IMR-90 (cell line): ENCODE measurements at regions not wholly inside any gene's neighbourhood (a gene's known extent, or its start where the extent isn't known, plus 50 kb on each side); places are given as distances from the start of the nearest gene placed in this dataset.

Experiments
- ATAC-seq: fragments of 200-7000 bp; cut with Tn5 transposase; 2 replicates; pipeline ENCODE4 v1.9.1; 2020; ENCODE audit warnings: low read depth, mild to moderate bottlenecking, moderate library complexity
- BruUV-seq: library from RNA; stranded (reverse); fragments of 400-500 nt; replicated peaks from 2 replicates; lab custom pipeline; 2021; lab: Mats Ljungman, UMichigan
- CTCF ChIA-PET: fragments of 300-600 bp; formaldehyde crosslinking; extraction: SDS; loops from one replicate; lab custom pipeline; 2021; ENCODE audit warnings: antibody characterized with exemption; lab: Yijun Ruan, JAX
- POLR2A ChIA-PET: fragments of 300-600 bp; sonication (Branson Sonifier 250); formaldehyde crosslinking; loops from one replicate; lab custom pipeline; 2022; ENCODE audit warnings: antibody characterized with exemption; ENCODE audit not compliant: unreplicated experiment; lab: Charles Lee
- DNase-seq: peaks from one replicate; pipeline ENCODE4 v3.0.0; 2013
- H2AFZ ChIP-seq: replicated peaks from 2 replicates; pipeline ENCODE3; 2013; ENCODE audit warnings: low read length, mild to moderate bottlenecking; ENCODE audit not compliant: poor library complexity
- H2AK5ac ChIP-seq: 2 replicates; pipeline ENCODE4 v1.6.1; 2013; ENCODE audit warnings: low read depth, low read length, inconsistent platforms
- H2AK9ac ChIP-seq: replicated peaks from 2 replicates; pipeline ENCODE3; 2013; ENCODE audit warnings: mild to moderate bottlenecking, low read depth, low read length, moderate library complexity; ENCODE audit not compliant: poor library complexity
- H2BK120ac ChIP-seq: 2 replicates; pipeline ENCODE4 v1.6.1; 2013; ENCODE audit warnings: low read depth, low read length, inconsistent platforms
- H2BK15ac ChIP-seq: 3 replicates; pipeline ENCODE4 v1.6.1; 2013; ENCODE audit warnings: low read depth, low read length, inconsistent platforms
- H2BK20ac ChIP-seq: 2 replicates; pipeline ENCODE4 v1.6.1; 2013; ENCODE audit warnings: low read depth, mild to moderate bottlenecking, inconsistent platforms, low read length, moderate library complexity
- H2BK5ac ChIP-seq: 2 replicates; pipeline ENCODE4 v1.6.1; 2013; ENCODE audit warnings: mild to moderate bottlenecking, low read depth, low read length, inconsistent platforms; ENCODE audit not compliant: poor library complexity, severe bottlenecking
- H3K14ac ChIP-seq: replicated peaks from 2 replicates; pipeline ENCODE4 v1.6.1; 2013; ENCODE audit warnings: low read depth, low read length, inconsistent platforms
- H3K18ac ChIP-seq: 2 replicates; pipeline ENCODE4 v1.6.1; 2013; ENCODE audit warnings: low read depth, low read length, control low read depth
- H3K23ac ChIP-seq: 2 replicates; pipeline ENCODE4 v1.6.1; 2013; ENCODE audit warnings: low read depth, low read length, inconsistent platforms
- H3K27ac ChIP-seq: 2 replicates; pipeline ENCODE4 v1.5.1; 2013; ENCODE audit warnings: mild to moderate bottlenecking, control low read depth, low read length; ENCODE audit not compliant: insufficient read depth
- H3K27me3 ChIP-seq: 2 replicates; pipeline ENCODE4 v1.6.1; 2013; ENCODE audit warnings: low read length; ENCODE audit not compliant: control insufficient read depth, insufficient read depth
- H3K36me3 ChIP-seq: 2 replicates; pipeline ENCODE4 v1.6.1; 2013; ENCODE audit warnings: low read length, mixed read lengths; ENCODE audit not compliant: control insufficient read depth, insufficient read depth
- H3K4ac ChIP-seq: 2 replicates; pipeline ENCODE4 v1.6.1; 2013; ENCODE audit warnings: low read depth, low read length, inconsistent platforms
- H3K4me1 ChIP-seq: 2 replicates; pipeline ENCODE4 v1.6.1; 2013; ENCODE audit warnings: low read length, mixed read lengths; ENCODE audit not compliant: control insufficient read depth, insufficient read depth
- H3K4me2 ChIP-seq: 2 replicates; pipeline ENCODE4 v1.6.1; 2013; ENCODE audit warnings: low read depth, mild to moderate bottlenecking, control low read depth, low read length, moderate library complexity
- H3K4me3 ChIP-seq: 2 replicates; pipeline ENCODE4 v1.5.1; 2013; ENCODE audit warnings: low read depth, mild to moderate bottlenecking, control low read depth, low read length, moderate library complexity; ENCODE audit not compliant: insufficient read depth
- H3K56ac ChIP-seq: 2 replicates; pipeline ENCODE4 v1.6.1; 2013; ENCODE audit warnings: low read length, inconsistent platforms; ENCODE audit not compliant: insufficient read depth; ENCODE audit errors: extremely low read depth
- H3K79me1 ChIP-seq, 2 experiments: 2 replicates each; pipeline ENCODE4 v1.6.1; 2013; ENCODE audit warnings: low read length in 2 of 2, inconsistent platforms in 1 of 2, low read depth in 1 of 2
- H3K9ac ChIP-seq: 2 replicates; pipeline ENCODE4 v1.6.1; 2013; ENCODE audit warnings: low read depth, low read length, control low read depth
- H3K9me1 ChIP-seq: 2 replicates; pipeline ENCODE4 v1.6.1; 2013; ENCODE audit warnings: low read length, inconsistent platforms; ENCODE audit not compliant: insufficient read depth
- H3K9me3 ChIP-seq: 2 replicates; pipeline ENCODE4 v1.6.1; 2013; ENCODE audit warnings: low read length; ENCODE audit not compliant: control insufficient read depth, insufficient read depth
- H4K20me1 ChIP-seq: 2 replicates; pipeline ENCODE4 v1.6.1; 2013; ENCODE audit warnings: low read length, inconsistent platforms; ENCODE audit not compliant: insufficient read depth
- H4K5ac ChIP-seq: 2 replicates; pipeline ENCODE4 v1.6.1; 2013; ENCODE audit warnings: mild to moderate bottlenecking, low read depth, low read length, control low read depth
- H4K8ac ChIP-seq, 2 experiments: 2 replicates each; pipeline ENCODE4 v1.6.1; 2013; ENCODE audit warnings: low read depth in 2 of 2, low read length in 2 of 2, control low read depth in 1 of 2, inconsistent platforms in 1 of 2
- H4K91ac ChIP-seq: 2 replicates; pipeline ENCODE4 v1.6.1; 2013; ENCODE audit warnings: low read depth, low read length, inconsistent platforms; ENCODE audit not compliant: insufficient read depth
- CEBPB ChIP-seq: IDR thresholded peaks from 2 replicates; pipeline ENCODE4 v1.6.1; 2012; ENCODE audit warnings: low read depth, low read length, improper control_type of control experiment
- WGBS, 2 experiments: methylation state at CpG; one replicate each; pipeline versions ENCODE4 v1.1.5 to v1.1.7; 2013; ENCODE audit warnings: missing lambda C conversion rate in 2 of 2; ENCODE audit not compliant: insufficient read length in 1 of 2; ENCODE audit errors: extremely low coverage in 2 of 2; 5-methylcytosine and 5-hydroxymethylcytosine counted together
- dilution Hi-C: fragments of 300-500 bp; cut with HindIII; formaldehyde crosslinking; loops from one replicate; pipeline ENCODE4 v1.14.3; 2018; ENCODE audit warnings: low sequenced_read_pairs; ENCODE audit not compliant: unreplicated experiment
- in situ Hi-C: fragments of 300-500 bp; cut with MboI; formaldehyde crosslinking; loops from 3 replicates; pipeline ENCODE4 v1.14.3; 2019; ENCODE audit warnings: low sequenced_read_pairs, inconsistent platforms, mixed read lengths
- intact Hi-C: fragments of 100-400 bp; cut with micrococcal nuclease; formaldehyde crosslinking; loops from 2 replicates; pipeline ENCODE4 v1.10.0; 2022
- TF ChIP-seq, protein P1 (sequence below): fragments of 150-350 bp; IDR thresholded peaks from 2 replicates; pipeline ENCODE4 v1.6.1; 2017; ENCODE audit warnings: mild to moderate bottlenecking, antibody characterized with exemption, low read length, low read depth

DNA sequence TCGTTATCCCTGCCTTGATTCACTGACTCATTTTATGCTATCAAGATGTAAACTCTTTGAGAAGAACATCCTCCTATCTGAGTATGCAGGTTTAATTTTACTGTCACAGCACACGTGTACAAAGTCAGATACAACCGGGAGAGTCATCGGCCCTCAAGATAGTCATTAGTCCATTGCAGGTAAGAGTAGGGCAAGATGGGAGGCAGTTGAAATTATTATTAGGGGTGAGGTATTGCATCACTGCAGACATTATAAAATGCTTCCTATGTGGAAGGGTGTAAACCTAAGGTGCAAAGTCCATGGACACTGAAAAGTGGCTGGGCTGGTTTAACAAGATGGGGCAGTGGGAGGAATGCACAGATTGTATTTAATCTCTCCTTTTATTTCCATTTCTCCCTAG is 113.7 kb downstream of the ARL4A start:
- no peak overlapping the region for H2BK5ac ChIP-seq
- no peak overlapping the region for H4K91ac ChIP-seq
- H3K9ac ChIP-seq: no peak overlapping the region
- ChIA-PET CTCF (no interaction called here), POLR2A (no interaction called here)
- in situ Hi-C loops (no loop called here), dilution Hi-C loops (no loop called here), intact Hi-C loops (no loop called here)
- no peak overlapping the region for H3K27ac ChIP-seq
- H2AK9ac ChIP-seq: no peak overlapping the region
- H4K8ac ChIP-seq: no peak overlapping the region
- H3K4me1 ChIP-seq: no peaks in the 10 kb centered on the region
- H2BK120ac ChIP-seq: no peak overlapping the region
- no peak overlapping the region for H3K4ac ChIP-seq
- no peak overlapping the region for H3K14ac ChIP-seq
- H2AFZ ChIP-seq: no peak overlapping the region
- H2AK5ac ChIP-seq: no peak overlapping the region
- no peak overlapping the region for H4K5ac ChIP-seq
- no peak overlapping the region for H3K4me3 ChIP-seq
- H3K4me2 ChIP-seq: no peak overlapping the region
- no peak for ATAC-seq
- no peaks in the 10 kb centered on the region for H4K20me1 ChIP-seq
- TF ChIP-seq, protein P1, sequence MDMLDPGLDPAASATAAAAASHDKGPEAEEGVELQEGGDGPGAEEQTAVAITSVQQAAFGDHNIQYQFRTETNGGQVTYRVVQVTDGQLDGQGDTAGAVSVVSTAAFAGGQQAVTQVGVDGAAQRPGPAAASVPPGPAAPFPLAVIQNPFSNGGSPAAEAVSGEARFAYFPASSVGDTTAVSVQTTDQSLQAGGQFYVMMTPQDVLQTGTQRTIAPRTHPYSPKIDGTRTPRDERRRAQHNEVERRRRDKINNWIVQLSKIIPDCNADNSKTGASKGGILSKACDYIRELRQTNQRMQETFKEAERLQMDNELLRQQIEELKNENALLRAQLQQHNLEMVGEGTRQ: no peak
- TF ChIP-seq CEBPB: peak; percentile 31; the same call in 1 of the 2 replicates
- no TSS peak for BruUV-seq
- no peak overlapping the region for H3K56ac ChIP-seq
- DNase-seq: no peak
- no peak overlapping the region for H2BK20ac ChIP-seq
- H3K79me1 ChIP-seq: no peaks in the 10 kb centered on the region
- H2BK15ac ChIP-seq: no peak overlapping the region
- H3K18ac ChIP-seq: no peak overlapping the region
- no peaks in the 10 kb centered on the region for H3K27me3 ChIP-seq
- H3K9me1 ChIP-seq: no peaks in the 10 kb centered on the region
- no peaks in the 10 kb centered on the region for H3K36me3 ChIP-seq
- WGBS, 2 experiments: no CpG with 5 or more reads among the region's 4 CpGs
- H3K9me3 ChIP-seq: no peaks in the 10 kb centered on the region
- no peak overlapping the region for H3K23ac ChIP-seq
